Fibroblast of lung (primary cell): ENCODE measurements at regions not wholly inside any gene's neighbourhood (a gene's known extent, or its start where the extent isn't known, plus 50 kb on each side); places are given as distances from the start of the nearest gene placed in this dataset.

Experiments
- EZH2 ChIP-seq: IDR thresholded peaks from 2 replicates; pipeline ENCODE4 v1.5.1; 2012; ENCODE audit warnings: low read length, control low read depth, mild to moderate bottlenecking; ENCODE audit errors: missing control alignments
- TF ChIP-seq, protein P1 (sequence below), 2 donors: IDR thresholded peaks in 1 of 2; conservative IDR thresholded peaks in 1 of 2; 1 replicate in 1 of 2; 2 replicates in 1 of 2; pipeline ENCODE4 v1.5.1; 2011 to 2012; ENCODE audit warnings: low read length in 2 of 2, control low read depth in 1 of 2, inconsistent platforms in 1 of 2, low read depth in 1 of 2, mild to moderate bottlenecking in 1 of 2

DNA sequence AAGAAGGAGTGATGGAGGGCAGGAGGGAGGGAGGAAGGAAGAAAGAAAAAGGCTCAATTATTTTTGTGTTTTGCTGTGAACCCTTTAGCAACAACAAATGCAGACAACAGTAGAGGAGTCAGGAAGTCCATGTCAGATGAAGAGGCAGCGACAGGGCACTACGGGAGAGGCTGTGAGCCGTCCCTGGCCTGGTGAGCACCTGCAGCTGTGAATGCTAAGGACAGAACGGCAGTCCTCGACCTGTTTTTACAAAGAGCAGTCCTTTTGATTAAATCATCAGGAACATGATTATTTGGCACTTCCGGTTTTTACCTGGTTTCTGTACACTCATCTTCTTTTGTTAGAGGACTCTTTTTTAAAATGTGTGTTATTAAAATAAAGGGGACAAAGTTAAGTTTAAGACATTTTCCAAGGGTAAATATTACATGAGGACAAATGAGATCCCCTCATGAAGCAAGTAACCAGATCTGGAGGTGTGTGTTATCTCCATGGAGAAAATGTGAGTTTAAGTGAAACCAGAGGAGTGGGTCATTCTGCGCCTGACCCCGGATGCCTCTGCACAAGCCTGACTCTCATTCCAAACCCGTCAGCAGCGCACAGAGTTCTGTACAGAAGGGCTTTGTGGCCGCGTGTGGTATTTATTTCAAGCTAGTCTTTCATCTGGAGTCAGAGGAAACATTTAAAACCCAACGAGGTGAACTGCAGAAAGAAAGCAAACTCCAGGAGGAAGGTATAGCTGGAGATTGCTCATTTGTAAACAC lies 492.5 kb downstream of the SOX11 start:
- TF ChIP-seq, protein P1, sequence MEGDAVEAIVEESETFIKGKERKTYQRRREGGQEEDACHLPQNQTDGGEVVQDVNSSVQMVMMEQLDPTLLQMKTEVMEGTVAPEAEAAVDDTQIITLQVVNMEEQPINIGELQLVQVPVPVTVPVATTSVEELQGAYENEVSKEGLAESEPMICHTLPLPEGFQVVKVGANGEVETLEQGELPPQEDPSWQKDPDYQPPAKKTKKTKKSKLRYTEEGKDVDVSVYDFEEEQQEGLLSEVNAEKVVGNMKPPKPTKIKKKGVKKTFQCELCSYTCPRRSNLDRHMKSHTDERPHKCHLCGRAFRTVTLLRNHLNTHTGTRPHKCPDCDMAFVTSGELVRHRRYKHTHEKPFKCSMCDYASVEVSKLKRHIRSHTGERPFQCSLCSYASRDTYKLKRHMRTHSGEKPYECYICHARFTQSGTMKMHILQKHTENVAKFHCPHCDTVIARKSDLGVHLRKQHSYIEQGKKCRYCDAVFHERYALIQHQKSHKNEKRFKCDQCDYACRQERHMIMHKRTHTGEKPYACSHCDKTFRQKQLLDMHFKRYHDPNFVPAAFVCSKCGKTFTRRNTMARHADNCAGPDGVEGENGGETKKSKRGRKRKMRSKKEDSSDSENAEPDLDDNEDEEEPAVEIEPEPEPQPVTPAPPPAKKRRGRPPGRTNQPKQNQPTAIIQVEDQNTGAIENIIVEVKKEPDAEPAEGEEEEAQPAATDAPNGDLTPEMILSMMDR (conservative IDR thresholded peaks at IDR 0.05 in 1 of 2, IDR thresholded peaks at IDR 0.05 in 1 of 2; ENCODE audit: low read depth in 1 of 2, low read length in 2 of 2) = no peak
- no peak for TF ChIP-seq EZH2
